Glutamatergic neuron (in vitro differentiated cells): ENCODE measurements at regions not wholly inside any gene's neighbourhood (a gene's known extent, or its start where the extent isn't known, plus 50 kb on each side); places are given as distances from the start of the nearest gene placed in this dataset.

ENCODE experiments used
- DNase-seq: peaks from one replicate; pipeline ENCODE4 v3.0.0; 2022
- H3K27ac Mint-ChIP-seq: one replicate; pipeline ENCODE4 v1.8.0; 2020; ENCODE audit warnings: mild to moderate bottlenecking, mixed read lengths, inconsistent platforms; ENCODE audit not compliant: unreplicated experiment
- H3K27me3 Mint-ChIP-seq: one replicate; pipeline ENCODE4 v1.8.0; 2020; ENCODE audit warnings: mild to moderate bottlenecking, moderate library complexity, mixed read lengths, inconsistent platforms; ENCODE audit not compliant: unreplicated experiment
- H3K36me3 Mint-ChIP-seq: one replicate; pipeline ENCODE4 v1.8.0; 2020; ENCODE audit warnings: mild to moderate bottlenecking, mixed read lengths, inconsistent platforms; ENCODE audit not compliant: unreplicated experiment
- H3K4me1 Mint-ChIP-seq: one replicate; pipeline ENCODE4 v1.8.0; 2020; ENCODE audit warnings: mild to moderate bottlenecking, low read depth, mixed read lengths, inconsistent platforms; ENCODE audit not compliant: unreplicated experiment
- H3K4me3 Mint-ChIP-seq: one replicate; pipeline ENCODE4 v1.8.0; 2020; ENCODE audit warnings: mild to moderate bottlenecking, mixed read lengths, inconsistent platforms; ENCODE audit not compliant: unreplicated experiment
- H3K9me3 Mint-ChIP-seq: one replicate; pipeline ENCODE4 v1.8.0; 2020; ENCODE audit warnings: mild to moderate bottlenecking, moderate library complexity, mixed read lengths, inconsistent platforms; ENCODE audit not compliant: unreplicated experiment
- CTCF ChIP-seq: fragments of 200-600 bp; sonication (generic); IDR thresholded peaks from one replicate; pipeline ENCODE4 v1.5.0; 2021; ENCODE audit not compliant: partially characterized antibody, unreplicated experiment

GRCh38 chr1:244960904-244961303, 96.6 kb upstream of the HNRNPU start:
- Mint-ChIP-seq H3K27ac (no peak overlapping the region), H3K27me3 (no peaks in the 10 kb centered on the region), H3K9me3 (peaks cover 2% of the 10 kb centered on the region), H3K4me1 (no peaks in the 10 kb centered on the region), H3K4me3 (no peak overlapping the region), H3K36me3 (no peaks in the 10 kb centered on the region)
- no peak for TF ChIP-seq CTCF
- DNase-seq: no peak

GRCh38 chr1:244958593-244958992, 94.2 kb upstream of the HNRNPU start:
- no peaks in the 10 kb centered on the region for H3K27me3 Mint-ChIP-seq
- peaks cover 2% of the 10 kb centered on the region for H3K9me3 Mint-ChIP-seq
- H3K4me3 Mint-ChIP-seq: no peak overlapping the region
- no peak for DNase-seq
- no peak for TF ChIP-seq CTCF
- H3K36me3 Mint-ChIP-seq: no peaks in the 10 kb centered on the region
- H3K27ac Mint-ChIP-seq: no peak overlapping the region
- H3K4me1 Mint-ChIP-seq: no peaks in the 10 kb centered on the region

- no peak for TF ChIP-seq CTCF
- Mint-ChIP-seq H3K27me3 (no peaks in the 10 kb centered on the region), H3K4me1 (no peaks in the 10 kb centered on the region), H3K27ac (no peak overlapping the region), H3K36me3 (no peaks in the 10 kb centered on the region), H3K4me3 (no peak overlapping the region), H3K9me3 (peaks cover 2% of the 10 kb centered on the region)
- DNase-seq: no peak
These were observed 93.2 kb upstream of the HNRNPU start for GRCh38 chr1:244957525-244957924.

GRCh38 chr1:244957122-244957521, 92.8 kb upstream of the HNRNPU start:
- H3K4me1 Mint-ChIP-seq: no peaks in the 10 kb centered on the region
- H3K36me3 Mint-ChIP-seq: no peaks in the 10 kb centered on the region
- DNase-seq: no peak
- TF ChIP-seq CTCF: no peak
- H3K4me3 Mint-ChIP-seq: no peak overlapping the region
- H3K27me3 Mint-ChIP-seq: no peaks in the 10 kb centered on the region
- no peak overlapping the region for H3K27ac Mint-ChIP-seq
- peaks cover 2% of the 10 kb centered on the region for H3K9me3 Mint-ChIP-seq

- no peak for DNase-seq
- H3K36me3 Mint-ChIP-seq: no peaks in the 10 kb centered on the region
- H3K4me3 Mint-ChIP-seq: no peak overlapping the region
These were observed 91.3 kb upstream of the HNRNPU start for GRCh38 chr1:244955661-244956060.

More at GRCh38 chr1:244955661-244956060, 91.3 kb upstream of the HNRNPU start:
- Mint-ChIP-seq H3K27ac (no peak overlapping the region), H3K27me3 (no peaks in the 10 kb centered on the region), H3K4me1 (no peaks in the 10 kb centered on the region), H3K9me3 (peaks cover 2% of the 10 kb centered on the region)
- TF ChIP-seq CTCF: no peak
